Fibroblast of lung (primary cell): ENCODE measurements at regions not wholly inside any gene's neighbourhood (a gene's known extent, or its start where the extent isn't known, plus 50 kb on each side); places are given as distances from the start of the nearest gene placed in this dataset.

Experiments used
- DNase-seq, 2 donors: peaks; one replicate each; pipeline versions ENCODE4 v3.0.0 to v3.0.0-alpha.2; 2010; ENCODE audit warnings: low read depth in 2 of 2
- H2AFZ ChIP-seq: 2 replicates; pipeline ENCODE4 v1.5.1; 2012; ENCODE audit warnings: low read length, control low read depth, inconsistent platforms
- H3K27ac ChIP-seq: 2 replicates; pipeline ENCODE4 v1.5.1; 2011; ENCODE audit warnings: low read length, control low read depth; ENCODE audit not compliant: insufficient read depth
- H3K27me3 ChIP-seq: 2 replicates; pipeline ENCODE4 v1.5.1; 2011; ENCODE audit warnings: mild to moderate bottlenecking, low read length; ENCODE audit not compliant: control insufficient read depth, insufficient read depth
- H3K36me3 ChIP-seq: 2 replicates; pipeline ENCODE4 v1.5.1; 2011; ENCODE audit warnings: low read length; ENCODE audit not compliant: control insufficient read depth, insufficient read depth
- H3K4me1 ChIP-seq: 2 replicates; pipeline ENCODE4 v1.5.1; 2011; ENCODE audit warnings: low read length; ENCODE audit not compliant: control insufficient read depth, insufficient read depth; ENCODE audit errors: extremely low read depth
- H3K4me2 ChIP-seq: 2 replicates; pipeline ENCODE4 v1.5.1; 2011; ENCODE audit warnings: low read length, control low read depth; ENCODE audit not compliant: insufficient read depth; ENCODE audit errors: extremely low read depth
- H3K4me3 ChIP-seq, 4 experiments: fragments of 200-600 bp in 1 of 4; sonication (generic) in 1 of 4; replicated peaks in 1 of 4; 2 replicates each; pipeline ENCODE4 v1.5.1; 2011 to 2016; ENCODE audit warnings: low read length in 4 of 4, low read depth in 3 of 4, mild to moderate bottlenecking in 3 of 4, control low read depth in 2 of 4, inconsistent platforms in 1 of 4, mixed read lengths in 1 of 4; ENCODE audit not compliant: insufficient read depth in 1 of 4; ENCODE audit errors: control extremely low read depth in 1 of 4
- H3K79me2 ChIP-seq: 2 replicates; pipeline ENCODE4 v1.5.1; 2012; ENCODE audit warnings: mild to moderate bottlenecking, low read length, inconsistent platforms; ENCODE audit not compliant: control insufficient read depth, insufficient read depth
- H3K9ac ChIP-seq: 2 replicates; pipeline ENCODE4 v1.5.1; 2011; ENCODE audit warnings: mild to moderate bottlenecking, low read length, control low read depth; ENCODE audit not compliant: insufficient read depth
- H3K9me3 ChIP-seq: 2 replicates; pipeline ENCODE4 v1.5.1; 2012; ENCODE audit warnings: low read depth, low read length; ENCODE audit not compliant: control insufficient read depth, insufficient read depth
- H4K20me1 ChIP-seq: 2 replicates; pipeline ENCODE4 v1.5.1; 2011; ENCODE audit warnings: low read length; ENCODE audit not compliant: control insufficient read depth, insufficient read depth; ENCODE audit errors: extremely low read depth
- CTCF ChIP-seq, 2 donors: IDR thresholded peaks in 1 of 2; conservative IDR thresholded peaks in 1 of 2; 1 replicate in 1 of 2; 2 replicates in 1 of 2; pipeline ENCODE4 v1.5.1; 2011 to 2012; ENCODE audit warnings: low read length in 2 of 2, control low read depth in 1 of 2, inconsistent platforms in 1 of 2, low read depth in 1 of 2, mild to moderate bottlenecking in 1 of 2
- EZH2 ChIP-seq: IDR thresholded peaks from 2 replicates; pipeline ENCODE4 v1.5.1; 2012; ENCODE audit warnings: low read length, control low read depth, mild to moderate bottlenecking; ENCODE audit errors: missing control alignments

GRCh38 chr5:113809626-113810025 lies 296.1 kb downstream of the YTHDC2 start:
- Histone ChIP-seq H3K4me1 (no peaks in the 10 kb centered on the region), H4K20me1 (no peaks in the 10 kb centered on the region), H2AFZ (no peak overlapping the region), H3K27ac (no peak overlapping the region), H3K4me3 (no peak overlapping the region), H3K79me2 (no peaks in the 10 kb centered on the region), H3K36me3 (no peaks in the 10 kb centered on the region), H3K27me3 (no peaks in the 10 kb centered on the region), H3K9me3 (no peaks in the 10 kb centered on the region), H3K9ac (no peak overlapping the region), H3K4me2 (no peak overlapping the region)
- DNase-seq: no peak
- TF ChIP-seq CTCF (conservative IDR thresholded peaks at IDR 0.05 in 1 of 2, IDR thresholded peaks at IDR 0.05 in 1 of 2; ENCODE audit: low read depth in 1 of 2, low read length in 2 of 2) (no peak), EZH2 (no peak)

GRCh38 chr5:113813466-113813865 lies 300.0 kb downstream of the YTHDC2 start:
- Histone ChIP-seq H3K4me2 (no peak overlapping the region), H3K27ac (no peak overlapping the region), H3K79me2 (no peaks in the 10 kb centered on the region), H3K9me3 (no peaks in the 10 kb centered on the region), H3K36me3 (no peaks in the 10 kb centered on the region), H2AFZ (no peak overlapping the region), H4K20me1 (no peaks in the 10 kb centered on the region), H3K27me3 (no peaks in the 10 kb centered on the region), H3K4me1 (no peaks in the 10 kb centered on the region), H3K9ac (no peak overlapping the region), H3K4me3 (no peak overlapping the region)
- no peak for DNase-seq
- TF ChIP-seq CTCF (conservative IDR thresholded peaks at IDR 0.05 in 1 of 2, IDR thresholded peaks at IDR 0.05 in 1 of 2; ENCODE audit: low read depth in 1 of 2, low read length in 2 of 2): no peak
- TF ChIP-seq EZH2: no peak

- TF ChIP-seq EZH2 (no peak), CTCF (conservative IDR thresholded peaks at IDR 0.05 in 1 of 2, IDR thresholded peaks at IDR 0.05 in 1 of 2; ENCODE audit: low read depth in 1 of 2, low read length in 2 of 2) (no peak)
- no peak for DNase-seq
- Histone ChIP-seq H4K20me1 (no peaks in the 10 kb centered on the region), H3K79me2 (no peaks in the 10 kb centered on the region), H3K4me2 (no peak overlapping the region), H3K27ac (no peak overlapping the region), H3K4me1 (no peaks in the 10 kb centered on the region), H3K9me3 (no peaks in the 10 kb centered on the region), H3K9ac (no peak overlapping the region), H2AFZ (no peak overlapping the region), H3K36me3 (no peaks in the 10 kb centered on the region), H3K27me3 (no peaks in the 10 kb centered on the region), H3K4me3 (no peak overlapping the region)
Observed at GRCh38 chr5:113817683-113818082, 304.2 kb downstream of the YTHDC2 start.
